ENCODE measurements at regions not wholly inside any gene's neighbourhood (a gene's known extent, or its start where the extent isn't known, plus 50 kb on each side); places are given as distances from the start of the nearest gene placed in this dataset.
"Not testable (repeated sequence)": the region's sequence is repeated elsewhere in the genome, so short reads cannot be mapped to it uniquely, and the experiment has no call there.

DNA sequence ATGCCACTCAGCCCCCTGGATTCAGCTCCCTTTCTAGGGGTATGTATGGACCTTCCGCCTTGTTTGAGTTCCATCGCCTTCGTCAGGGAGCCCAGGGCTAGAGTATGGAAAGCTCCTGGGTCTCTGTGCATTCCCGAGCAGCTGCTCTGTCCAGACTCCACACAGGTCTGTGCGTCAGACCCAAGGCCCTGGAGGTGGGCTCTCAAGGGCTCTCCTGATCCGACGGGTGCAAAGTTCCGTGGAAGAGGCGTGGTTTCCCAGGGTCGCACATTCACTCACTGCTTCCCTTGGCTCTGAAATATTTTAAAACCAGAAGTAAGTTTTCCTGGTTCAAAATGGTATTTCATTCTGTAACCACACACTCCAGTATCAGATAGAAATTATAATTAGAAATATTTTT is 863.2 kb downstream of the TRIML1 start:
- no peak for DNase-seq (ENCODE audit: low read depth in 2 of 2)

DNA sequence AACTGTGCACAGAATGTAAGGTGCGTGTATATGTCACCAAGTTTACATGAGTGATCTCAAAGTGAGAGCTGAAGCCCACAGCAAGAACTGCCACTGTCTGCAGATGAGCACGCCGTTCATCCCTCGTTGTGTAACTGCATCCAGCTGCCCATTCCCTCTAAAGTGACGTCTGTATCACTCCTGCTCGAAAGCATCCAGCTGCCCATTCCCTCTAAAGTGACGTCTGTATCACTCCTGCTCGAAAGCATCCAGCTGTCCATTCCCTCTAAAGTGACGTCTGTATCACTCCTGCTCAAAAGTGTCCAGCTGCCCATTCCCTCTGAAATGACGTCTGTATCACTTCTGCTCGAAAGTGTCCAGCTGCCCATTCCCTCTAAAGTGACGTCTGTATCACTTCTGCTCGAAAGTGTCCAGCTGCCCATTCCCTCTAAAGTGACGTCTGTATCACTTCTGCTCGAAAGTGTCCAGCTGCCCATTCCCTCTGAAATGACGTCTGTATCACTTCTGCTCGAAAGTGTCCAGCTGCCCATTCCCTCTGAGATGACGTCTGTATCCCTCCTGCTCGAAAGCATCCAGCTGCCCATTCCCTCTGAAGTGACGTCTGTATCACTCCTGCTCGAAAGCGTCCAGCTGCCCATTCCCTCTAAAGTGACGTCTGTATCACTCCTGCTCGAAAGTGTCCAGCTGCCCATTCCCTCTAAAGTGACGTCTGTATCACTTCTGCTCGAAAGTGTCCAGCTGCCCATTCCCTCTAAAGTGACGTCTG is 871.4 kb downstream of the TRIML1 start:
- DNase-seq (ENCODE audit: low read depth in 2 of 2) = not testable (repeated sequence)

DNA sequence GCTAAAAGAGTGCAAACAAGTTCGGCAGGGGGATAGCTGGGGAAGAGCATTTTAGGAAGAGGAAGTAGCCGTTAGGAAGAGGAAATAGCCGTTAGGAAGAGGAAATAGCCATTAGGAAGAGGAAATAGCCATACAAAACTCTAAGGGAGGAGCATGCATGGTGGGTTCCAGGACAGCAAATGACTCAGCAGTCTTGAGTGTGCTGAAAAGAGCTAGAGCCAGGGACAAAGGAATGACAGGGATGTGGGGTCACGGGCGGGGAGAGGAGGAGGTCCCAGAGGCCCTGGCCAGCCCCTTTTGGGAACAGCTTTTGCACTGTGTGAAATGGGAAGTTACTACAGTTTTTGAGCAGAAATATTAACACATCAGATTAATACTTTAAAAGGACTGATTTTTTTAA is 882.6 kb downstream of the TRIML1 start:
- no peak for DNase-seq (ENCODE audit: low read depth in 2 of 2)

DNA sequence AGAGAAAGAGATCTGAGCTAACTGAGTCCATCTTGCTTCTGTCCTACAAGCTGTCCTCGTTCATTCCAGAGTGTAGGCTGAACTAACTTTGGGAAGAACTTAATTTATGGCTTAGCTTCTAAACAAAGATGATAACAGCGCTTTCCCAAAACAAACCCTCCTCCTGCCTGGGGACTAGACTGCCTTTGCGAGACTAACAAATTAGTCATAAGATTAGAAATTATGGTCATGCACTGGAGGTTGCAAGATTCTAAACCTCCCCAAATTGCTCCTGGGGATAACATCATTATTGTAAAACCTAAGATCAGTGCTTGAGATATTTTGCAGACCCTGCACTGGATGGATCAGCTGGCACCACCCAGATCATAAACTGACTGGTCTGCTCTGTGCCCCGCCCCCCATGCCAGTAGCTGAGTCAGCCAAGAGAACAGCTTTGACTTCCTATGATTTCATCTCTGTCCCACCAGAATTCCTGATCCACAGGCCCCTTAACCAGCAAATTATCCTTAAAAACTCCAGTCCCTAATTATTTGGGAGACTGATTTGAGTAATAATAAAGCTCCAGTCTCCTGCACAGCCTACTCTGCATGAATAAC is 883.3 kb downstream of the TRIML1 start:
- DNase-seq (ENCODE audit: low read depth in 2 of 2) = no peak

DNA sequence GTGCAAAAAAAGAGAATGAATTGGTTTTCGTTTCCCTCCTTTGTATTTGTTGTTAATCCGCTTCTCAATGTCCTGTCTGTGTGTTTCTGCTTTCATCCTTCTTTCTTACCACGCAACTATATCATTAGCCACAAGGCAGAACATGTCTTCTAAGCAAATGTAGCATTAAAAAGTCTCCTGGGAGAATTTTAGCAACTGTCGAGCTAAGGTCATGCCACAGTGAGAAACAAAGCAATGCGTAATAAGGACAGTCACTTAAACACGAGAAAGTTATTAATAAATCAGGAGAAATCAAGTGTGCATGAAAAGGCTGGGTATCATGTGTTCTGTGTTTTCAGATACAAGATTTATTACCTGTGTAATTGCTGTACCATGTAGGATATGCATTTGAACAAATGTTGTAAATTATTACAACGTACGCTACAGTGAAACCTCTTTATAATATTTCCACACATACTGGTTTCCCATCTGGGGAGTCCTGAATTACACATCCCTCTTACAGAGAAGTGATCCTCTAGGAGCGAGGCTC is 890.8 kb downstream of the TRIML1 start:
- no peak for DNase-seq (ENCODE audit: low read depth in 2 of 2)

DNA sequence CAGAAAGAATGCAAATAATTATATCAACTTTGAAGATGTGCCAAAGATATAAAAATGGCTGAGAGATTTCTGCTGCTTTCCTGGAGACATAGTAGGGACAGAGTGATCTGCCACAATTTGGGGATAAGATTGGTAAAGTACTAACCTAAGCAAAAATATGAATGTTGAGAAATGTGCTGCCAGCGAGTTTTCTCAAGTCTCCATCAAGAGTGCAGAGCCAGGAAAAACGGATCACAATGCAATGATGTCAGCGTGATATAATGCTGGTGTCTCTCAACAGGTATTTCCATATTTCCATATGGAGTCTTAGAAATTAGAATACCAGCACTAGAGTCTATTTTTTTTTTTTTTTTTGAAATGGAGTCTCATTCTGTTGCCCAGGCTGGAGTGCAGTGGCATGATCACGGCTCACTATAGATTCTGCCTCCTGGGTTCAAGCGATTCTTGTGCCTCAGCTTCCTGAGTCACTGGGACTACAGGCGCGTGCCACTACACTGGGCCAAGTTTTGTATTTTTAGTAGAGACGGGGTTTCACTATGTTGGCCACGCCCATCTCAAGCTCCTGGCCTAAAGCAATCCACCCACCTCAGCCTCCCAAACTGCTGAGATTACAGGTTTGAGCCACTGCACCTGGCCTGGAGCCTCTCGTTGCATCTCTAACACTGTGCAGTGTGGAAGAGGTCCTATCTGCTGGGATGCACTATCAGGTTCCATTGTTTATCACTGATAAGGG is 893.5 kb downstream of the TRIML1 start:
- no peak for DNase-seq (ENCODE audit: low read depth in 2 of 2)

DNA sequence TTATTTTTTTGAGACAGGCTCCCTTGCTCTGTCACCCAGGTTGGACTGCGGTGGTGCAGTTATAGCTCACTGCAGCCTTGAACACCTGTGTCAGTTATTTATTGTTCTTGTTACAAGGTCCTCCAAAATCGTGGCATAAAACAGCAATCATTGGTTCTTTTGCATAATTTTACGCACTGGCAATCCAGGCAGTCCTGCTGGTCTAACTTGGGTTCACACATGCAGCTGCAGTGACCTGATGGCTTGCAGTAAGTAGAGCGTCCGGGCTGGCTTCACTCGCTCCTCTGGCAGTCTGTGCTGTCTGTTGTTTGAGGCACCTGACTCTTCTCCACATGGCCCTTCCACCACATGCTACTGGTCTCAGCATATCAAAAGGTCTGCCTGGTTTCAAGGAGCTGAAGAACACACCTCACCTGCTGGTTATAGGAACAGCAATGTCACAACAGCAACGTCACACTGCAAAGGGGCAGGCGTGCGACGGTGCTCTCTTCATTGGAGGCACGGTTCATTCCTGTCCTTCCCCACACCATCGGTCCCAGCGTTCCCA is 894.6 kb downstream of the TRIML1 start:
- DNase-seq (ENCODE audit: low read depth in 2 of 2) = no peak

DNA sequence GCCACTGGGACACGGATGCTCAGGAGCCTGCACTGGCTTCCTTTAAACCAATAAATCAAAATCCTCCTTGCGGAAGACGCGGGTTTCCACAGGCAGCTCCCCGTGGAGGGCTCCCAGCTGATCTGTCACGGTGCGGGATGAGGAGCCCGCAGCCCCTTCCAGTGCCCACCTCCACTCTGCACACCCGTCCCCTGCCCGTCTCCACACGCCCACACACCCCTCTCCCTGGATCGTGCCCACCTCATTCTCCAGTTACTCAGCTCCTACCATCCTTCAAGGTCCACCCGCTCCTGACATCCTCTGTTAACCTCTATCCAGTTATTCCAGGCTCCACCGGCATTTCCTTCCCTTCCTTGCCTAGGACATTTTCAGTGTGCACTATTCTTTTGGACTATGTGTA is 895.9 kb downstream of the TRIML1 start:
- no peak for DNase-seq (ENCODE audit: low read depth in 2 of 2)

DNA sequence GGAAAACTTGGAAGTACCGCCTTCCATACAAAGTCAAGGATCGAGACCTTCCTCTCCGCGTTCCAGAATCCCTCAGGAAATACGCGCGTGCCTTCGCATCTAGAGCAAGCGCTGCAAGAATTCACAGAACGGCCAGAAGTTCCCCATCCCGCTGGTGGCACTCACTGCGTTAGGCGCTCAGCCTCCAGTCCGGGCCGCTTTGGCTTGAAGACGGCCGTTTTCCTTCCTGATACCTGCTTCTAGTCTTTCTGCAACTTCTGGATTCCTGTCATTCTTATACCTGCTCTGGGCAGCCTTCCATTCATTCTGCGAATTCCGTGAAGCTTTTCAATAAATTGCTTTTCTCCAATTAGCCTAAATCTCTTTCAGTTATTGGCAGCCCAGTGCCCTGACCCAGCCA is 896.4 kb downstream of the TRIML1 start:
- no peak for DNase-seq (ENCODE audit: low read depth in 2 of 2)

DNA sequence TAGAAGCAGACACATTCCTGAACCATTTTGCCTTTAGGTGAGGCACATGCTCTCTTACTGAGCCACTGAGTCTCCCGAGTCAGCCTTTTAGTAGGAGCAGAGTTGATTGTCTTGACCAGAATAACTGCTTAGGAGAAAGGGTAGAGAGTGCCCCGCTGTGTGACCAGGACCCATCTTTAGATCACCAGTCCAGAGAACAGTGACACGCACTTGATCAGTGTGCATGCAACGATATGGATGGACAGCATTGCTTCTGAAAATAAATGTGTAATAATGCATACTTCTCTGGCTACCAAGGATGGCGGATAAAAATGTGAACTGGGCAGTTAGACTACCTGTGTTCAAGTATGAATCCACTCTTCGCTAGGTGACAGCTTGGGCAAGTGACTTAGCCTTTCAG is 897.7 kb downstream of the TRIML1 start:
- no peak for DNase-seq (ENCODE audit: low read depth in 2 of 2)

DNA sequence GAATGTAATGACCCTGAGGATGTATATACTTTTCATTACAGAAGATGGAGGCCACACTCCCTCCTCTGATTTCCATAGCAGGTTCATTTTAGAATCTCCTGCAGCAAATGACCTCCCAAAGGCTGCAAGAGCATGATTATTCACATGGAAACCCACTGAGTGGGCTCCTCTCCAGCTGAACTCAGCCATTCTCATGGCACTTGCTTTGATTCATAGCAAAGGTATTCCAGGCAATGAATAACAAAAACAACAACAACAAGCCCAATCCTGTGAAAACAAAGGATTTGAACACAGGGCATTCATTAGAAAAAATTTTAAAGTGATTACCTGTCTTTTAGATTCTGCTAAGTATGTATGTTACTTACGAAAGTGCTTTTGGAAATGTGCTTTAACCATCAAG is 894.0 kb upstream of the FRG1 start:
- no peak for DNase-seq (ENCODE audit: low read depth in 2 of 2)

DNA sequence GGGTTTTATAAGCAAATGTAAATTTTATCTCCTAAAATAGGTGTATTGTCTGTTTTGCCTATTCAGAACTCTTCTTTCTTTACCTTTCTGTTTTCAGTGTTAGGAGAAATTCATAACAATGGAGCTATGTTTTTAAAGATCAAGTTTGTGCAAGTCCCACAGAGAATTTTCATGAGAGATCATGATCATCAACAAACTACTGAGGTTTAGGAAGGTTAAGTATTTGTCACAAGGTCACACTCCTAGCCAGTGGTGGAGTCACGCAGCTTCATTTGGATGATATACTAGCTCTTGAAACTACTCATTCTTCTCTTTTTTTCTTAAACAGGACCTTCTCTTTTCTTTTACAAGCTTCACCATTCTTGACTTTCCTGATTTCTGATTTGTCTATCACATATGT is 892.6 kb upstream of the FRG1 start:
- no peak for DNase-seq (ENCODE audit: low read depth in 2 of 2)

DNA sequence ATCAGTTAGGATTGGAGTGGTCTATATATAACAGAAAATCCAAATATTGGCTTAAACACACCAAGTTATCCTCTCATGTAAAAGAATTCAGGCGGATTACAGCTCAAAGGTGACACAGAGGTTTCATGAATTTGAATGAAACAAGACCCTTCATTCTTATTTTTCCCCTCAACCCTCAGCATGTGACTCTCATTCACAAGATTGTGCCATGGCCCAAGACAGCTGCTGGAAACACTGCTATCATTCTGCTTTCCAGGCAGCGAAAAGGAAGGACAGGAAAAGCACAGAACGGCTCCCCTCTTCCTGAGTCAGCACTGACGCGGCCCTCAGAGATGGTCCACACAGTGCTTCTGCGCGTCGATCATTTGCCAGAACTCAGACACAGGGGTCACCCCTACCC is 891.0 kb upstream of the FRG1 start:
- DNase-seq (ENCODE audit: low read depth in 2 of 2) = no peak

DNA sequence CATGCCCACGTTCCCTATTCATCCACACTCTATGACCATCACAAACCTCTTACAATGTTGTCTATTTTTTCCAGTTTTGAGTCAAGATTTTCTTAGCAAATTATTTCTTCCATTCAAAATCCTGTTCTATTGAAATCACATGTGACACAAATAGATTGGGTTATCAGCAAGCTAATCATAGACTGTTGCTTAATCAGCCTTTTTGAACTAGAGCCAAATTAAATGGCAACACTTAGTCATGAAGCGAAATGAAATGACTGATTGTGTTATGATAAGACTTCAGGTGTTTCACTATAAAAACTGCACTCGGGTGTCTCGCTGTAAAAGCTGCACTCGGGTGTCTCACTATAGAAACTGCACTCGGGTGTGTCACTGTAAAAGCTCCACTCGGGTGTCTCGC is 890.0 kb upstream of the FRG1 start:
- no peak for DNase-seq (ENCODE audit: low read depth in 2 of 2)

DNA sequence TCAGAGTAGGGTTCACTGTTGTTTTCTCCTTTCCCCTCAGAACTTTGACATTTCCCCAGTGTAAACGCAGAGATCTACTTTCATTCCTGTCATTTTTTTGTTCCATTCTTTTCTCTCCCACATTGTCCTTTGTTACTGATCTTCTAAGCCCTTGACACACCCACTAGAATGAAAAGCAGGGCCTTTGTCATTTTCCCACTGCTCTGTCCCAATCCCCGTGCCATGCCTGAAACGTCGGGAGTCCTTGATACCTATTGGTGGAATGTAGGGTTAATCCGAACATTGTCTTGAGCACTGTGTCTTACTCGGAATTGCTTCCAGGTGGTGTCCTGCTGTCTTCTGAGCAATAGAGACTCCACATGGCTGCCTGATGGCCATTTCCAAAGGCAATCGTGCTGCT is 887.1 kb upstream of the FRG1 start:
- no peak for DNase-seq (ENCODE audit: low read depth in 2 of 2)

DNA sequence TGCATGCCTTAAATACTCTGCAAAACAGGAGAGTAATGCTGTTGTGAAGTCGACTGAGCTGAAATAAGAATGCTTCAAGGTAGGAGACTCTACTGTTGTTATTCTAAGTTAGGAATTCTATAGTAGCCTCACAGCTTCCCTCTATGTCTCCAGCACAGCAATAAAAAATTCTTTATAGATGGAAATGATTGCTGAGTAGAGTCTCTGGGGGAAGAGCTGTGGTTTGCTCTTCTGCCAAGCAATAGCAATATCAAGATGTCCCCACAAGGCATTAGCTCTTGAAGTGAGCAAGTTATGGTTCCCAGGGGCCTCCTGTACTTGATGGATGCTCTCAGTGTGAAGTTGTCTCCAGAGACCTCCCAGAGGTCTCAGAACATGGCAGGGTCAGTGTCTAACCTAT is 880.6 kb upstream of the FRG1 start:
- DNase-seq (ENCODE audit: low read depth in 2 of 2) = no peak

DNA sequence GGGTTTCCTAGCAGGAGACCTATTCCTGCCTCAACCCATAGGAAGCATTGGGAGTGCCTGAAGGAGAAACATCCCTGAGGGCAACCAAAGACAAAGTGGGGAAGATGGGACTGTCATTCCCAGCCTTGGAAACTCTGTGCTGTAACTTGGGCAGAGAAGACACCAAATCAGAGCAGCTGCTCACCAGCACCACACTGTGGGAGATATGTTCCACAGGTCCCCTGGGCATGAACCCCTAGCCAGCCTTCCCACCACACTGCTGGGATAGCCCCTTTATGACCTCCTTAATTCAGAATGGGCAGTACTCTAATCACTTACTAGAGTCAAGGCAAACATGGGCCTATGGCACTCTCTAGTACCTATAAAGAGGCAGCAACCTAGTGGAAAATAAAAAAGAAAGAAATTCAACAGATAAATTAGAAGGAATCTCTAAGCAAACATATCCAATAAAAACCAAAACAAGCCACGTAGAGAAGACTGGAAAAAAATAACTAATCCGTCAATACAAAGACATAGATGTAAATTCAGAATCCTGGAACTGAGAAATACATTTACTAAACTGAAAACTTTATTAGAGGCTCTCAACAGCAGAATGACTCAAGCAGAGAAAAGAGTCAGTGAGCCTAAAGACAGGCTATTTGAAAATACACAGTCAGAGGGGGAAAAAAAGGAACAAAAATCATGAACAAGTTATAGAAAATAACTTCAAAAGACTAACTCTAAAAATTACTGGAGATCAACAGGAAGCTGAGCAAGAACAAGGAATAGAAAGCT is 878.4 kb upstream of the FRG1 start:
- DNase-seq (ENCODE audit: low read depth in 2 of 2) = no peak

DNA sequence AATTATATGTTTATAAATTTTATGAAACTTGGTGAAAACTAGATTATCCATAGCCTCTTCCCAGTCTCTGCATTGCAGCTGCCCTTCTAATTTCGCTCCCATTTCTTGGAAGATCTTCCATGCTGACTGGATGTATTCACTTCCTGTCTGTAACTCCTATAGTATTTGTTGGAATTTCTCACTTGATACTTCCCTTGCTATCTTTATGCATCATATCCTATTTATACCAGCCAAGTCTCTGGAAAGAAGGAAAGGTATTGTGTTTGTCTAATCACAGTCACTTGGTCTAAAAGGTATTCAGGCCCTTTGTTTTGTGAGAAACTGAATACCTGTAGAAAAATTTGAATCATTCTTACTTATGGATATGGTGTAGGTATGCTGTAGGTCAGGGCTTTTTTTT is 870.9 kb upstream of the FRG1 start:
- no peak for DNase-seq (ENCODE audit: low read depth in 2 of 2)

DNA sequence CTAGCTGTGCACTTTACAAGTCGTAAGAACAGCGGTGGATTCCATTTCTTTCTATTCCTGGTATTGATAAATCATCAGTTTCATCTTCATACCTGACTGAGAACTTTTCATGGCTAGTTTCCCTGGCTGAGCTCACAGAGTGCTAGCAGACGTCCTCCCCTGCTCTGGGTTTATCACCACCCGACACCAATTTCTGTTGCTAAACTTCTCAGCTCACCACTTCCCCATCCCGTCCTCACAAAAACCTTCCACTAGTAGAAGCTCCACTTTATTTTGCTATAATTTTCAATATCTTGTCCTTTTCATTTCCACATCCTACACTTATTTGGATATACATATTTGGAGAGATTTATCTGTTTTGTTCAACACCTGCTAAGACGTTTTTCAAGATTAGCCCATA is 869.4 kb upstream of the FRG1 start:
- no peak for DNase-seq (ENCODE audit: low read depth in 2 of 2)

DNA sequence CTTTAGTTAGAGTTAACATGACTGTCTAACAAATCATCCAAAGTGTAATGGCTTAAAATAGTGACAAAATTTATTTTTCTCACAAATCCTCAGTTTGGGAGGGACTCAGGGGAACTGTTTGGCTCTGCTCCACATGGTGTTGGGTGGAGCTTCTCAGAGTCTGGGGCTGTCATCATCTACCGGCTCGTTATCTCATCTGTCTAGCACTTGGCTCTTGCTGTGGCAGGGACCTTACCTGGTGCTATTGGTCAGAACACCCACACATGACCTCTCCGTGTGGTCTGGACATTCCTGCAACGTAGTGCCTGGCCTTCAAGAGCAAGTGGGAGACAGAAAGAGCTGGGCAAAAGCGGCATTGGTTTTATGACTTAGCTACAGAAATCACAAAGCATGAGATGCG is 866.9 kb upstream of the FRG1 start:
- no peak for DNase-seq (ENCODE audit: low read depth in 2 of 2)

DNA sequence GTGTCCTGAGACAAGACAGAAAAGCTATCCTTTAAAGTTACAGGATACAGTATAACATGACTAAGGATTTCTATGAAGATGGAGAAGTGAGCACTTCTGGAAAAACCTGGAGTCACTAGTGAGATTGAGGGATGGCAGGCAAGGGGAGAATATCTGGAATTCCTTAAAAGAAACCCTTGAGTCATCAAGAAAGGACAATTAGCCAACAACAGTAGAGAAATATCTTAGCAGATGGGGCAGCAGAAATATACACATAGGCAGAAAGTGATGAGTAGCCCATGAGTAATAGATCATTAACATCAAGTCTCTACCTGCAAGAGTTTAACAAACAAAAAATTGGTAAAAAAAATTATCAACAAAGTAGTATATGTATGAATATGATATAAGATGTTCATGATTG is 858.8 kb upstream of the FRG1 start:
- no peak for DNase-seq (ENCODE audit: low read depth in 2 of 2)

DNA sequence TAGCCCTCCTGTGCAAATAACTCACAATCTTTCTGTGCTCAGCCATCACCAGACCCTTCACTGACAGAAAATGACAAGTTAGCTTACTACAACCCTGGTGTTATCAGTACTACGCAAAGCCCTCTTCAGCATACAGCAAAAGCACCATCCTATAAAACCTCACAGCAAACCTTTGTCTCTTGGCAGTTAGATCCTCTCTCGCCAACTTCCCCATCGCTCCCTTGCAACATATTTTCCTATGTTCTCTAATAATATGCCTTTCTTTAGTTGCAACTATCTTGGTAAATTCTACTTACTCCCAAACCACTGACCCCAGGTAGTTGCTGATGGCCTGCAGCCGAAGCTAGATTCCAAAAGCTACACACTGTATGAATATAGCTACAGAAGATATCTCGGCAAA is 856.9 kb upstream of the FRG1 start:
- no peak for DNase-seq (ENCODE audit: low read depth in 2 of 2)

Data from stimulated activated CD8-positive, alpha-beta memory T cell treated with anti-CD3 and anti-CD28 coated beads, Interleukin-7, amount 100 ng/mL, for 4 hours (primary cell).